Erythroblast (primary cell): ENCODE measurements at regions not wholly inside any gene's neighbourhood (a gene's known extent, or its start where the extent isn't known, plus 50 kb on each side); places are given as distances from the start of the nearest gene placed in this dataset.

Experiments
- GATA1 ChIP-seq: IDR thresholded peaks from 2 replicates; pipeline ENCODE4 v1.6.1; 2011; ENCODE audit warnings: low read depth, mild to moderate bottlenecking, control low read depth, low read length, moderate library complexity
- POLR2A ChIP-seq: IDR thresholded peaks from 2 replicates; pipeline ENCODE4 v1.6.1; 2011; ENCODE audit warnings: mild to moderate bottlenecking, low read length

- TF ChIP-seq POLR2A (no peak), GATA1 (no peak)
These were observed 131.5 kb upstream of the CTTNBP2NL start for GRCh38 chr1:112264553-112264952.
